Endothelial cell of umbilical vein (primary cell): ENCODE measurements at regions not wholly inside any gene's neighbourhood (a gene's known extent, or its start where the extent isn't known, plus 50 kb on each side); places are given as distances from the start of the nearest gene placed in this dataset.

Source experiments
- CTCF ChIP-seq, 2 donors: IDR thresholded peaks; 1 replicate in 1 of 2; 2 replicates in 1 of 2; pipeline ENCODE4 v1.5.1; 2011; ENCODE audit warnings: low read length in 2 of 2, mild to moderate bottlenecking in 2 of 2, moderate library complexity in 2 of 2, control low read depth in 1 of 2, inconsistent platforms in 1 of 2, low read depth in 1 of 2; ENCODE audit not compliant: insufficient read depth in 1 of 2; ENCODE audit errors: extremely low read depth in 1 of 2
- POLR2A ChIP-seq: IDR thresholded peaks from 2 replicates; pipeline ENCODE4 v1.6.1; 2012; ENCODE audit warnings: low read depth, mild to moderate bottlenecking, control low read depth, low read length

DNA sequence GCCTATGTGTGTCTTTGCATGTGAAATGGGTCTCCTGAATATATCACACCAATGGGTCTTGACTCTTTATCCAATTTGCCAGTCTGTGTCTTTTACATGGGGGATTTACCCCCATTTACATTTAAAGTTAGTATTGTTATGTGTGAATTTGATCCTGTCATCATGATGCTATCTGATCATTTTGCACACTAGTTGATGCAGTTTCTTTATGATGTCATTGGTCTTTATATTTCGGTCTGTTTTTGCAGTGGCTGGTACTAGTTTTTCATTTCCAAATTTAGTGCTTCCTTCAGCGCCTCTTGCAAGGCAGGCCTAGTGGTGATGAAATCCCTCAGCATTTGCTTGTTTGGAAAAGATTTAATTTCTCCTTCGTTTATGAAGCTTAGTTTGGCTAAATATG lies 555.2 kb upstream of the BTBD3 start:
- TF ChIP-seq CTCF (IDR thresholded peaks at IDR 0.05; ENCODE audit: extremely low read depth in 1 of 2, insufficient read depth in 1 of 2, low read depth in 1 of 2, low read length in 2 of 2) (no peak), POLR2A (no peak)
